Gastroesophageal sphincter (tissue), 3 donors: ENCODE measurements at regions not wholly inside any gene's neighbourhood (a gene's known extent, or its start where the extent isn't known, plus 50 kb on each side); places are given as distances from the start of the nearest gene placed in this dataset.

ENCODE experiments used
- CTCF ChIP-seq, 4 experiments: fragments of 200-600 bp in 2 of 4; fragments of 450-650 bp in 2 of 4; sonication (generic) in 1 of 4; IDR thresholded peaks; one replicate each; pipeline ENCODE4 v1.5.1; 2017 to 2019; ENCODE audit warnings: antibody characterized with exemption in 4 of 4, mild to moderate bottlenecking in 2 of 4, moderate library complexity in 2 of 4
- POLR2A ChIP-seq, 2 donors: fragments of 450-650 bp; IDR thresholded peaks; one replicate each; pipeline ENCODE4 v1.6.1; 2017; ENCODE audit warnings: antibody characterized with exemption in 2 of 2, mild to moderate bottlenecking in 2 of 2, moderate library complexity in 1 of 2

GRCh38 chr7:142457146-142457703 is 199.4 kb upstream of the PRSS58 start:
- TF ChIP-seq CTCF (IDR thresholded peaks at IDR 0.05) (no peak), POLR2A (IDR thresholded peaks at IDR 0.05) (no peak)
